HT1080 (cell line): ENCODE measurements at regions not wholly inside any gene's neighbourhood (a gene's known extent, or its start where the extent isn't known, plus 50 kb on each side); places are given as distances from the start of the nearest gene placed in this dataset.
"Not testable (repeated sequence)": the region's sequence is repeated elsewhere in the genome, so short reads cannot be mapped to it uniquely, and the experiment has no call there.

Experiments used
- DNase-seq: peaks from one replicate; pipeline ENCODE4 v3.0.0-alpha.2; 2015; ENCODE audit warnings: low read depth

DNA sequence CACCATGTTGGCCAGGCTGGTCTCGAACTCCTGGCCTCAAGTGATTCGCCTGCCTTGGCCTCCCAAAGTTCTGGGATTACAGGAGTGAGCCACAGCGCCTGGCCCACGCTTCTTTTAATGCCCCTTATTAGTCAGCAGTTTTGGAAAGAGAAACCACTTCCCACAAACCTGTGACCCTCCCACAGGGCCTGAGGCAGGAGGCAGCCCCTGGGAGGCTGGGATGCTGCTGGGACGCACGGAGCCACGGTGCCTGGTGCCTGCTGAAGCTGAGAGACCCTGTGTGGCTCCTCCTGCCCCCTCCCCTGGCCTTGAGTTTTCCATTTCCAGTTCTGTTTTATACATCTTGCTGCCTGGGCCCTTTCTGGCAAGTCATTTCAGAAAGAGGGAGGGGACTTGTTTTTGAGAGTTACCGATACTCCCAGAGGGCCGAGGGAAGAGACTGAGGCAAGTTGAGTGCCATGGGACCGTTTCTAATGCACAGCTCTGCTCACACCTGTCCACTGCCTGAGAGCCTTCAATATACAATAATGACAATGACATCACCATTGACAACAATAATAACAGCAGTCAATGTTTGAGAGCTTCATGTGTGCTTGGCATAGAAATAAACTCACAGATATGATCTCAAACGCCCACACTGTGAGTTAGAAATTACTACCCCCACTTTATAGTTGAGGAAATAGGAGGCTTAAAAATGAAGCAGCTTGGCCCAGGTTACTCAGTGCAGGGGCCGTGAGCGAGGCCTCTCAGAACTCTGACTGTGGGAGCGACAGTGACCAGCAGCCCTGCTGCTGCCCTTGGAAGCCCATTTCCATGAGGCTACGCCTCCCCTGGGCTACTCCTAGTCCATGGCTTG is 78.1 kb upstream of the YWHAQ start:
- no peak for DNase-seq

DNA sequence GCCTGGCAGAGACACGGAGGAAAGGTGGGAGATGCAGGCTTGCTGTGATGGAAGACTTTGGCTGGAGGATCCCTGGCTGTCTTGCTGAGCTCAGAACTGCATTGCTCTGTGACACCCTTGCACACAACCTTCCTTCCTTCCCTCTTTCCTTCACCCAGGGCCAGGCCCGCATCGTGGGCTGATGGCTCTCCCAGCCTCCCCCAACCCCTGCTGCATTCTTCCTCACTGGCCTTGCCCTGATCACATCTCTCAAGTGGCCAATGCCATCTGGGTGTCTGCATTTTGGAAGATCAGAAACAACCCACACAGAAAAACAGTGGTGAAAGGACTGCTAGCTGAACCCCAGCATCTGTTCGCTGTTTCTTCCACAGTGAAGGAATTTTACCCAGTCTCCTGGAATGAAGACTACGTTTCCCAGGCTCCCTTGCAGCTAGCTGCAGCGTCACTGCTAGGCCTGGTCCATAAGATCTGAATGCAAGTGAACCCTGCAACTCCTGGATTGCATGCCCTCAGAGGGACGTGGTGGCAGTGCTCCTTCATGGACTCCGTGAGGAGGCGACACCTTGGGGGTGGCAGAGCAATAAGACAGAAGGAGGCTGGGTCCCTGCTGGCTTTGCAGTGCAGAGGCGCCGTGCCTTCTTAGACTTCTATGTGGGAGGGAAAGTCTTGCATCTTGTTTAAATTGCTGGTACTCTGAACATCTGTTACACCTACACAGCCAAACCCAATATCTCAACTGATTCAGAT is 78.9 kb upstream of the YWHAQ start:
- no peak for DNase-seq

DNA sequence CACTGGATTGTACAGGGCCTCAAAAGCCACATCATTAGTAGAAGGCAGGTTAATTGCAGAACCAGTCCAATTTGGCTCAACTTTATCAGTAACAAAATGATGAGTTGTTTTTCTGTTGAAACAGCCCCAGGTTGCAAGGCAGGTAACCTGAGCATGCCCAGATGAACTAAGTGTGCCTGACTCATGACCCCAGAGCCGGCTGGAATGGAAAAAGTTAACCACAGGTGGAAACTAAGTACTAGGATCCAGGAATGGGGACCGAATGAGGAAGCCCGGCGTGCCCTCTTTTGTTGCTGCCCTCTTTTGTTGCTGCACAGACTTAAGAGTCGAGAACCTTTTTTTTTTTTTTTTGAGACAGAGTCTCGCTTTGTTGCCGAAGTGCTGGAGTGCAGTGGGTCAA is 79.5 kb upstream of the YWHAQ start:
- DNase-seq = no peak

DNA sequence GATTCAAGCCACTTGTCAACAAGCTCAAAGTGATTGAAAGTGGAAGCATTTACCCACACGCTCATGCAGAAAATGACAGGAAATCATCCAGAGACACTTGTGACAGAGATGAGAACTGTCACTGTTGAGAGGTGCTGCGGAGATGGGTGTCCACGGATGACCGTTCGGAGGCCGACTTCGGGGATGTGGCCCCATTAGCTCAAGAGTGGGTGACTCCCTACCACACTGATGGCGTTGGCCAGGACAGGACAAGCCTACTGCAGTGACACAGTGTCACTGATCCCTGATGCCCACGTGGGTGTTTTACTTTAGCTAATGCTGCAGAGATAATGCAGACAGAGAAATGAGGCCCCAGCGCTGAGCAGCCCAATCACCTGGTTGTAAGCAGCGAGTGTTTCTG is 81.5 kb upstream of the YWHAQ start:
- no peak for DNase-seq

DNA sequence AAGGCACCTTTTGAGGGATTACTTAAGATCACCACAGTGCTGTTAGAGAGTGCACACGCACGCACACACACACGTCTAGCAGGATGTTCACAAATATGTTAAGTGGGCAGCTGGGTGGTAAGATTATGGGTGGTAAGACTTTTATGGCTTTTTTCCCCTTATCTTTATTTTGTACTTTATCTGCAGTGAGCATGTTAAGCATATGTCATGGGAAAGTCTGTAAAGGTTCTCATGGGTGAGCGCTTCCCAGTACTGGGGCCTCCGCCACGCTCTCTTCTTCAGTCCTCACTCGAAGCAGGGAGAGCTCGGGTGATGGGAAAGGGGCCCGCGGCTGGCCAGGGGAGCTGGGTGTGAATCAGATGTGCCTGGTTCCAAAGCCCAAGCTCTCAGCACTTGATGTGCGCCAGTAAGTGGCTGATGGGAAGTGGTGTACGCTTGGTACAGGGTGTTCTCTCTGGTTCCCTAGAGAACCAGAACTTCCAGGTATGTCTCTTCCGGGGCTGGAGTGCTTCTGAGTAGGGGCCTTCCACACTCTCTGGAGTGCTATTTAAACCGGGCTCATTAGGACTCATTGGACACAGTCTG is 83.9 kb upstream of the YWHAQ start:
- DNase-seq = no peak

DNA sequence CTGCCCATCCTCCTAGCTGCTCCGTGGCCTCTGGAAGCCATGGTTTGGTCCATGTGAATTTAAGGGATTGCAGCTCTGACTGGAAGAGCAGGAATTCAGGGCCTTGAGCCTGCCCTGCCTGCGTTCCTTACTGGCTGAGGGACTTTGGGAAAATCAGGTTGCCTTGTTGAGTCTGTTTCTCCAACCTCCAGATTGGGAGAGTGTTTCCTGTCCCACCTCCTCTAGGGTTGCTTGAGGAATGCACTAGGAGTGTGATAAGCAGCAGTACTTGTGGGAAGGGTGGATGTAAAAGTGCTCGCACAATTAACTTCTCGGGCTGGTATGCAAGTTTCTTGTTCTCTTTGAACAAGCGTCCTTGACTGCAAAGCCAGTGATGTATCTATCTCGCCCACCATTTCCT is 84.4 kb upstream of the YWHAQ start:
- no peak for DNase-seq

DNA sequence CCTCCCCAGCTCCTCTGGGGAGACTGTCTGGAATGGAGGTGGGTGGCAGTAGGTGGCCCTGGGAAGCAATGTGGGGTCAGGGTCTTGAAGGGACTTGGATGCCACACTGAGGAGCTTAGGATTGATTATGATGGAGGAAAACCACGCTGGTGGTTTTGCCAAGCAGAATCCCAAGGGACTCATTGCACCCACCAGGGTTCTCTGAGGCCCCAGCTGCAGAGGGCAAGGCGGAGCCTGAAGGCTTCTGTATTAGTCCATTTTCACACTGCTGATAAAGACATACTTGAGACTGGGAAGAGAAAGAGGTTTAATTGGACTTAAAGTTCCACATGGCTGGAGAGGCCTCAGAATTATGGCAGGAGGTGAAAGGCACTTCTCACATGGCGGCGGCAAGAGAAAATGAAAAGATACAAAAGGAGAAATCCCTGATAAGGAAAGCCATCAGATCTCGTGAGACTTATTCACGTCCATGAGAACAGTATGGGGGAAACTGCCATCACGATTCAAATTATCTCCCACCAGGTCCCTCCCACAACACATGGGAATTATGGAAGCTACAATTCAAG is 87.2 kb upstream of the YWHAQ start:
- no peak for DNase-seq

DNA sequence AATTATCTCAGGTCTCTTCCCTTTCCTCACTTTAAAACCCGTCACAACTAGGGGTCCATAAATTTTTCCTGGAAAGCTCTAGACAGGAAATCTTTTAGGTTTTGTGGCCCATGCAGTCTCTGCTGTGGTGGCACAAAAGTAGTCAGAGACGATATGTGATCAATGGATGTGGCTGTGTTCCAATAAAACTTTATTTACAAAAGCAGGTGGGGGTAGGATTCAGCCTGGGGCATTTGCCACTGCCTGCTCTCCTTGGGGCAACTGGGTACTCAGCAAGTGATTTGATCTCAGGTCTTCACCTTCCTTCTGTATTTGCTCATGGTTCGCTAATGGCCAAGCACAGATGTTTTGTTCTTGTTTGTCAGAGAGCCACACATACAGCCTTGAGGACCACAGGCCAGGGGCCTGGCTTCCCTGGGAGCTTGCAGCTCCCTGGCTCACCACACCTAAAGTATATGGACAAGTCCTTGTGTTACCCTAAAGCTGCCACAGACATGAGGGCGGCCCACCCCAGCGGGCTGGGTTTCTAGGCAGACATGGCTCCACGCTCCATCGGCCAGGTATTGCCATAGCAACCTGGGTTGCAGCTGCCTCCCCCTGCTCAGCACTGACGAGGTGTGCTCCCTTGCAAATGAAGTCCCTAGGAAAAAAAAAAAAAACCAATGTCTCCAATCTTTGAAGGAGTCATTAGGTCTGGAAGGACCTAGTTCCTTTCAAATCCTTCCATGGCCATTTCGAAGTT is 89.7 kb upstream of the YWHAQ start:
- DNase-seq = no peak

DNA sequence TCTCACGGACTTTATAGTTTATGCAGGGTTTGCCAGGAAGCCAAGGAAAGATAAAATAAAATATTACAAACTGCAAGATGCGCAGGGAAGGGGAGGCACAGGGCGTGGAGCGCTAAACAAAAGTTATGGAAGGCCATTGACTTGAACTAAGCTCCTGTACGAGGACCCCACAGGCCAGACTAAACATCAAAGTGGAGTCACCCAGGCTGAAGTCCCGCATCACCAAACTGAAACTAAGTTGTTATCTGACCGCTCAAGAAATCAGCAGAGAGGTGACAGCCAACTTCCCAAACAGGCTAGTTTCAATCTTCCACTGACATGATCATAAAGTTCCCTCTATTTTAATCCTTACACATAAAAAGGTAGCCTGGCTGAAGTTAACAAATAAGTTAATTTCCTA is 90.5 kb upstream of the YWHAQ start:
- no peak for DNase-seq

DNA sequence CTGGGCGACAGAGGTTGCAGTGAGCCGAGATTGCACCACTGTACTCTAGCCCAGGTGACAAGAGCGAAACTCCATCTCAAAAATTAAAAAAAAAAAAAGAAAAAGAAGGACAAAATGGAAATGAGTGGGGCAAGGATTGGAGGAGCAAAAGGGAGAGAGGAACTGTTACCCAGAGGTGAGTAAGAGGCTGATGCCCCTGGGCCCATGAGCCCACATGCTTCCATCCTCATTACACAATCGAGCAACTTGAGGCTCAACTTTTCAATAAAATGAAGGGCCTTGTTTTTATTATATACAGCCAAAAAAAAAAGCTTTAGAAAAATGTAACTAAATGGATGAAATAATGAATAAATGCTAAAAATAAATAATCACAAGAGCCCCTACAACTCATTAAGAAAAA is 91.7 kb upstream of the YWHAQ start:
- no peak for DNase-seq

DNA sequence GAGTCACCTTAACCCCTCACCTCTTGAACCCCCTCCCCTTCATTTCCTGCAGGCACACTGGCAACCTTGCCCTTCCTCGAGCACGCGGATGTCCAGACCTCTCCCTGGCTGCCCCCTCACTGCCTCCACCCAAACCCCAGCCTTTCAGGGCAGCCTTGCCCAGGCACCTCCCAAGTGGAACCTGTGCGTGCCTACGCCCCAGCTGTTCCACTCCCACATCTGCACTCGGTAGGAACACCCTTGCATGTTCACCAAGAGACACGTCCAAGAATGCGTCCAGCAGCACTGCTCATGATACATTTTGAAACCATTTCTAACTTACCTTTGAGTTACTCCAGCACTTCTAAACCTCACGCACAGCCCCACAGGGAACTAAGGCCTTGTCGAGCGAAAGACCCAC is 93.8 kb upstream of the YWHAQ start:
- no peak for DNase-seq

DNA sequence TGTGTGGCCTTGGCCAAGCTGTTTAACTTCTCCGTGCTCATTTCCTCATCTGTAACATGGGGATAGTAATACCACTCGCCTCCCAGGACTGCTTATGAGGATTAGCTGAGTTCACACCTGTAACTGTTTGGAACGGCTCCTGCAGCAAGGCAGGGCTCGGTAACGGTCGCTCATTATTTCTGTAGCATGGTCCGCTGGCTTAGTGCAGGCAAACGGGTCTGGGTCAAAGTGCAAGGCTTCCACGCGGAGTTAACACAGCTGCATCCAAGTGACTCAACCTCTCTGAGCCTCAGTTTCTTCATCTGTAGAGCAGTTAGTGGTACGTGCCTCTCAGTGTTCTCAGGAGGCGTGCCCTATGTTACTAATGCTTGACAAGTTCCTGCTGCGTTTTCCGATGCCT is 94.3 kb upstream of the YWHAQ start:
- DNase-seq = no peak

DNA sequence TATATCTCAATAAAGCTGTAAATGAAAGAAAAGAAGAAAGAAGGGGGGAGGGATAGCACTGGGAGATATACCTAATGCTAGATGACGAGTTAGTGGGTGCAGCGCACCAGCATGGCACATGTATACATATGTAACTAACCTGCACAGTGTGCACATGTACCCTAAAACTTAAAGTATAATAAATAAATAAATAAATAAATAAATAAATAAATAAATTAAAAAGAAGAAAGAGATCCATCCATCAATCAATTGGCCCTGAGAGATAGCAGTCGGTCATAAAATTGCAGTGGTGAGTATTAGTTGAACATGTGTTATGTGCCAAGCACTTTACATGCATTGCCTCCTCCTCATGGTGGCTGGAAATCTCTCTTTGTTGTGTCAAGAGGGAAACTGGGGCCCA is 95.2 kb upstream of the YWHAQ start:
- not testable (repeated sequence) for DNase-seq

DNA sequence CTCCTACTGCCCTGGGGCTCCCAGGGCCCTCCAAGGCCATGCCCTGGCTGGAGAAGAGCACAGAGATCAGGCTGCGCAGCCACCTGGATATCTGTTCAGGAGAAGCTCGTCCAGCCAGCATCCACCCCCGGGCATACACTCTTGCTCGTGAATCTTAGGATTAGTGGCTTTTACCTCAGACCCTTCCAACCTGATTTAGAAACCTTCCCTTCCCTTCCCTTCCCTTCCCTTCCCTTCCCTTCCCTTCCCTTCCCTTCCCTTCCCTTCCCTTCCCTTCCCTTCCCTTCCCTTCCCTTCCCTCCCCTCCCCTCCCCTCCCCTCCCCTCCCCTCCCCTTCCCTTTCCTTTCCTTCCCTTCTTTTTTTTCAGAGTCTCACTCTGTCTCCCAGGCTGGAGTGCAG is 99.7 kb upstream of the YWHAQ start:
- not testable (repeated sequence) for DNase-seq

DNA sequence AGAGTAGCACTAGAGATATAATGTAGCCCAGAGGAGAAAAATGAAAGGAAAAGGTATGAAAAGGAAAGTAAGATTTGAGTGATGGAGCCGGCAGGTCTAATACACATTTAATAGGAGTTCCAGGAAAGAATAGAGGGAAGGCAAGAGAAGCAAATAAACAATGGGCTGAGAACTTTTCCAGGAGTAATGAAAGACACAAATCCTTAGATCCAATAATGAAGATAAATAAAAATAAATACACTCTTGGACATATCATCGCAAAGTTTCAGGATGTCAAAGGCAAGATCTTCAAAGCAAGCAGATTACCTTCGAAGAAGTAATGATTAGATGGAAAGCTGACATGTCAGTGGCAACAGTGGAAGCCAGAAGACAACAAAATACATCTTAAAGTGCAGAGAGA is 102.0 kb upstream of the YWHAQ start:
- no peak for DNase-seq

DNA sequence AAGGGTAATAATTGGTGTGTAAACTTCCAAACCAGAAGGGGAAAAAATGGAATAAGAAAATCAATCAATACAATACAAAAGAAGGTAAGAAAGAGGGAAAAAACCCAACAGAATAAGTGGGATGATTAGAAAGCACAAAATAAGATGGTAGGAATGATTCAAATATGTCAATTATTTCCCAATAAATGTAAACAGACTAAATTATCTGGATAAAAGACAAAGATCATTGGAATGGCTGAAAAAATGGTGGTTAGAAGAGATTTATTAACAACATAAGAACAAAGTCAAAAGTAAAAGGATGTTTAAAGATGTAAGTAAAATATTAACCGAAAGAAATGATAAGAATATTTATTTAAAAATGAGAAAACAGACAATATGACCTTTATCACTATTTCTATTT is 103.5 kb upstream of the YWHAQ start:
- DNase-seq = no peak

DNA sequence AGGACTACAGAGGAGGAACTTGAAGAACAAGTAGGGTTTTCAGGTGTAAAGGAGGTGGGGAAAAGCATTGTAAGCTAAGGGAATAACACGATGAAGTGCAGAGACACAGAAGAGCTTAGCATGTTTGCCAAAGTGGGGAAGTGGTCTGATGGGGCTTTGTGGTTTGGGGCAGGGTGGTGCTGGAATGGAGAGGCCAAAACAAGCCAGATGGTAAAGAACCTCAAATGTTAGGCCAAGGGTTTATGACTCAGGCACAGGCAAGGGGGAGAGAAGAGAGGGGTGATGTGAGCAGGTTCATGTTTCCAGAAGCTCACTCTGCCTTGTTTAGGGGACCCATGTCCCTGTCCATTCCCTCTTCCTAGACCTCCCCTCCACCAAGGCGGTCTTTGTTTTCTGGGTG is 104.5 kb upstream of the YWHAQ start:
- DNase-seq = peak; percentile 27

DNA sequence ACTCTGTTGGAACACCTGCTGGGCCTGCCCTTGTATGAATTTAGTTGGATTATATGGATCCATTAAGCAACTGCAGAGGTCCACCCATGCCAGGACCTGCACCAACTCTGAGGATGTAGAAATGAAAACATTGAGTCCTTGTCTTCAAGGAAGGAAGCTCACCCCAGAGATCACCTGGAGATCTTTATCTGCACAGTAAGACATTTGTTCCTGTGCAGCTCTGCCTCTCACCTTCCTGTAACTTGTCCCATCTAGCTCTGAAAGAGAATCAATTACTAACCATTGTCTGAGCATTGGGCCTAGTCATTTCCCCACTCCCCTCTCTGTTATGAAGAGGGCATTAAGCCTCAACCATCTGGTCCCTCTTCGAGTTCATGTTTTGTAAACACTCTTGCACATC is 105.2 kb upstream of the YWHAQ start:
- DNase-seq = no peak

DNA sequence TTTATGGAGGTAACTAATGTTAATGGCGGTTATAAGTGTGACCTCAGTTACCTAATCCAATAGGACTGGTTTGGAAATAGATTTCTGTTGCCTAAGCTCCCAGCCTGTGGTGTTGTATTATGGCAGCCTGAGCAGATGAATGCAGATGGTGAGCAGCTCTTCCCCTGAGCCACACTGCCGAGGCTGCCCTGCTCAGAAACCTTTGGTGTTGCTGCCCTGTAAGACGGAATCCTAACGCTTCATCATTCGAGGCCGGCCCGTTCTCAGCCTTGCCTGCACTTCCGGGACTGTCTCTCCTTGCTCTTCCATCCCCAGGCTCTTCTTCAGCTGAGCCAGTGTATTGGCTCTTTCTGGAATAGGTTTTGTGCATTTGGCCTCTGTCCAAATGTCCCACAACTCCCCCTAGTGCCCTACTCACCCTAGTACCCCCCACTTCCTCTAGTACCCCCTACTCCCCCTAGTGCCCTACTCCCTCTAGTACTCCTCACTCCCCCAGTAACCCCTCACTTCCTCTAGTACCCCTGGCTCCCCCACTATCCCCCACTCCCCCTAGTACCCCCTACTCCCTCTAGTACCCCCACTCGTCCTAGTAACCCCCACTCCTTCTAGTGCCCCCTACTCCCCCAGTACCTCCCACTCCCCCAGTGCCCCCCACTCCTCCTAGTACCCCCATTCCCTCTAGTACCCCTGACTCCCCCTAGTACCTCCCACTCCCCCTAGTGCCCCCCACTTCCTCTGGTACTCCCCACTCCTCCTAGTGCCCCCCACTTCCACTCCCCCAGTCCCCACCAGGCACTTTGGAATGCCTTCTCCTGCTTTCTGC is 106.0 kb upstream of the TAF1B start:
- no peak for DNase-seq

DNA sequence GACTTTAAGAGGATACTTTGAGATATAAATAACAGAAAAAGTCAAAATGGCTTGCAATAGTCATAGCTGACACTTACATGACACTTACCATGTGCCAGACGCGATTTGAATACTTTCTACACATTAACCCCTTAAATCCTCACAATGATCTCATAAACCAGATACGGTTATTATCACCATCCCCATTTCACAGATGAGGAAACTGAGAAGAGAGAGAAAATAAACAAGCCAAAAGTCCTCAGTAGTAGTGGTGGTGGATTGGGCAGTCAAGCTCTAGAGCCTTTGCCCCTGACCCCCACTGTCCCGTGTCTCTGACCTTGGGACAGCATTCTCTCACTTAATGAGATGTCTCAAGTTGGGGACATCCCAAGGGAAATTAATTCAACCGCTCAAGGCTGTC is 105.2 kb upstream of the TAF1B start:
- no peak for DNase-seq
